T-helper 1 cell treated with Interleukin-12 subunit alpha and Interleukin-12 subunit beta and Interleukin-4 antibody, amounts not matched to agents 30 ng/mL and 1 ng/mL, for 36 hours (primary cell): ENCODE measurements at regions not wholly inside any gene's neighbourhood (a gene's known extent, or its start where the extent isn't known, plus 50 kb on each side); places are given as distances from the start of the nearest gene placed in this dataset.

Source experiments
- intact Hi-C: fragments of 100-400 bp; cut with micrococcal nuclease; formaldehyde crosslinking; loops from one replicate; pipeline ENCODE4 v1.15.1; 2024

GRCh38 chr1:84759756-84760155 is 69.5 kb upstream of the SSX2IP start:
- intact Hi-C loops = loop anchor here (10.0 kb wide), 1 partner anchor 455 kb away; the partner anchor contains the start of gene SAMD13

DNA sequence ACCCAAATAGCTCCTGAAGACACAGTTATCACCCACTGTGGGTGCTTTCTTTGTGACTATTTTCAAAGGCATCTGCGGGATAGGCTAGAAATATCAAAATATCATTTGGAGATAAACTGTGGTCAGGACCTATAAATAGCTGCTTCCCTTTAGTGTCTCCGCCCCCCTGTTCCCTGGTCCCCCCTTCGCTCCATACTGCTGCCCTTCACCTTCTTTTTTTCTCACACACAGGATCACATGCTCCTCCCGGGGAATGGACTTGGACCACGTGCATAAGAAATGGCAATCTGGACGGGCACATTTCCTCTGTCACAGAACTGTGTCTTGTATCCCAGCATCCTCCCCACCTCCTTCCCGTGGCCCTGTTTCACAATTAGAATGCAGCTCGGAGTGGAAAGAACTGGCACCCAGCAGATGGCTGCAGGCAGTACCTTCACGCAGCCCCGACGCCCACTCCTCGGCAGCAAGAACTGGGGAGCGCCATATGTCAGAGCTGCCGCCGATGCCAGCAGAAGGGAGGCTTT is 68.8 kb upstream of the SSX2IP start:
- intact Hi-C loops = loop anchor here (10.0 kb wide), 1 partner anchor 454 kb away; the partner anchor contains the start of gene SAMD13

- intact Hi-C loops = loop anchor here (10.0 kb wide), 1 partner anchor 454 kb away; the partner anchor contains the start of gene SAMD13
Measured at GRCh38 chr1:84758476-84758875, 68.2 kb upstream of the SSX2IP start.

GRCh38 chr1:84757301-84757700 is 67.0 kb upstream of the SSX2IP start:
- intact Hi-C loops = loop anchor here (10.0 kb wide), 1 partner anchor 452 kb away; the partner anchor contains the start of gene SAMD13

GRCh38 chr1:84756455-84757082 is 66.3 kb upstream of the SSX2IP start:
- intact Hi-C loops = loop anchor here (10.0 kb wide), 1 partner anchor 452 kb away; the partner anchor contains the start of gene SAMD13

GRCh38 chr1:84756001-84756400 is 65.7 kb upstream of the SSX2IP start:
- intact Hi-C loops = loop anchor here (10.0 kb wide), 1 partner anchor 451 kb away; the partner anchor contains the start of gene SAMD13

GRCh38 chr1:84755216-84755615 is 65.0 kb upstream of the SSX2IP start:
- intact Hi-C loops = loop anchor here (10.0 kb wide), 1 partner anchor 450 kb away; the partner anchor contains the start of gene SAMD13

DNA sequence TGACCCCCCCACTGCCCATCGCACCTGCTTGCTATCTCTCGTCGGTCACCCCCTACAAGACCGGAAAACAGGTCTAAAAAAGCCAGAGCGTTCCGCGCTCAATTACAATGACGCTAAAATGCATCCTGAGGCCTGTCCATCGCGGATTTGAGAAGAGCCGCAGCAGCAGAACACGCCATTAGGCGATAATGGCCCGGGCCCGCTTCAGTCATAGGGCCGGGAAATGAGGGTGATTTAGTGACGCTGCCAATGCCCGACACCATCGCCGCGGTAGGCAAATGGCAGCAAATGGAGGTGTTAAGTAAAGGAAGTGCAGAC is 64.1 kb upstream of the SSX2IP start:
- intact Hi-C loops = loop anchor here (5.0 to 10.0 kb wide), 2 partner anchors 87 to 450 kb away; partner anchors contain the start of gene SAMD13

DNA sequence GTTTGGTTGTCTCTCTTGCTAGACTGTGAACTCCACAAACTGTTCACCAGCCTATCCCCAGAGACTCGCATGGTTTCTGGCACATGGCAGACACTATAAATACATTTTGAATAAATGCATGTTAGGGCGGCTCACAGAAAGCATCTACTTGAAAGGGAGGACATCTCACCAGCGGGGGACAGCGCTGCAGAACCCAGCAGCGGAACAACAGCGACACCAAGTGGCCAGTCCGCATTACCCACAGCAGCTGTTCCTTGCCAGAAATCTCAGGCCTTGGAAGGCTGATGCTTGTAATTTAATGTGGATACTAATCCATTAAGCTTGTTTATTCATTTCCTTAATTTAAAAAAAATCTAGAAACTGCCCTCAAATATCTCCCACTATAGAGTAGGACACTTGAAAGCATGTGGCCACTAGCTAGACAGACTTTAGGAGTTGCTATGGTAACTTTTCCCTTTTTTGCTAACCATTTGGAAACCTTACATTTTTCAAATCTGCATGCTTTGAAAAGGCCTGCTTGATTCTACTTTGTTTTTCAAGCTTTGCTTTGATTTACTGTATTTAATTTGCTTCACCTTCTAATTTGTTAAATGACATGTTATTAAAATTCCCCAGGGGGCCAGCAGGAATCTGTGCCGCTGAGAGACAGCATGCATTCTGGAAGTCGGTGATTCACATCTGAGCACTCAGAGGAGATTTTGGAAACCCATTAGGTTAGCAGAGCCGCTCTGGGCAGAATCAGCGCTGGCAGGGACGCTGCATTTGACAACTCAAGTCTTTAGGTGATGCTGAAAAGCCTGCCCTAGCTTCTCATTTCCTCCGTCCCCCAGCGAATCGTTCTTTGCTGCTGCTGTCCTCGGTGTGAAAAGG is 63.5 kb upstream of the SSX2IP start:
- intact Hi-C loops = loop anchor here (1.0 to 10.0 kb wide), 11 partner anchors 60 to 848 kb away; partner anchors contain the start of genes GNG5, SAMD13 and SPATA1

- intact Hi-C loops = loop anchor here (2.0 to 10.0 kb wide), 3 partner anchors 19 to 445 kb away; partner anchors contain the start of gene SAMD13
Measured at GRCh38 chr1:84750110-84750730, 60.0 kb upstream of the SSX2IP start.

DNA sequence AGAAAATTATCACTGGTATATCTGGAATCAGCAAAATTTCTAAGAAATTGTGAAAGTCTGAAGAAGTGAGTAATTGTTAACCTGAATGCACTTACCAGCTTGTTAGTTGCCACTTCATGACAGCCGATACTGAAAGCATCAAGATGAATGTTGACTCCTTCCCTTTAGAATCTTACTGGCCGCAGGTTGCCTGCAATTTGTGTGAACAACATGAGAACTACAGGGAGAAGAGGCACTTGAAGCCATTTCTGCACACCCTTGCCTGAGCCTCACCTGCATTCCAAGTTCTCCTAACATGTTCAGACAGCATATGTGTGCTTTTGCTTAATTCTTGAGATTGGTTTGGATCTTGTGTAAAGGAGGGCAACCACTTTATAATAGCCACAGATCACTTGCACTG is 59.2 kb upstream of the SSX2IP start:
- intact Hi-C loops = no loop called here

- intact Hi-C loops = no loop called here
Measured at GRCh38 chr1:84748364-84748763, 58.1 kb upstream of the SSX2IP start.

DNA sequence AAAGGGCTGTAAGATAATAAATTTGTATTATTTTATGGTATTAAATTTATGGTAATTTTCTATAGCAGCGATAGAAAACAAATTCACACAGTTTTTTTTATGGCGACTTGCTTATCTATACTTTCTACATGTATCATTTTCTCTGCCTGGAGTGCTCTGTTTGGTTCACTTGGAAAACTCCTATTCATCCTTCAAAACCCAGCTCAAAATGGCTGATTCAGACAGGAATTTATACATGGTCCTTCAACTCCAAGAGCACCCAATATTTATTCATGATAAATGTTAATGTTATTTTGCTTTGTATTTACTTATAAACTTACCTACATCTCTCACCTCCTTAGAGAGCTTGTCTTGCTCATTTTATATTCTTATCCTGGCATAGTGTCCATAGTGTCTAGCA is 55.6 kb upstream of the SSX2IP start:
- intact Hi-C loops = no loop called here

DNA sequence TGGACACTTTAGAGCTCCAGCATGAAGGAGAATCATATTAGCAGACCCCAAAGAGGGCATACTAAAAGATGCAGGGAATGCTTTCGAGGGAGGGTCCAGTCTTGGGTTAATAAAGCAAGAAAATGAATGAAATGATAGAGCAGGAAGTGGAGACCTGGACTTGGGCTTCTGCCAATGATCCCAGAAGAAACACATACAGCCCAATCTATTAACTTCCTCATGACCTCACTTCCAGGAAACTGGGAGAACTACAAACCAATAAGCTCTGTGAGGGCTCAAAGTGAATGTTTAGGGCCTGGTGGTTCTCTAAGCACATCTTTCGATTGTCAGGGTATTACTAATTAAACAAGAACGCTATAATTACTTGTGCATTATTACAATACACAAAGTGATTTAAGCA is 53.6 kb upstream of the SSX2IP start:
- intact Hi-C loops = no loop called here

- intact Hi-C loops = no loop called here
Measured at GRCh38 chr1:84742653-84743052, 52.4 kb upstream of the SSX2IP start.

DNA sequence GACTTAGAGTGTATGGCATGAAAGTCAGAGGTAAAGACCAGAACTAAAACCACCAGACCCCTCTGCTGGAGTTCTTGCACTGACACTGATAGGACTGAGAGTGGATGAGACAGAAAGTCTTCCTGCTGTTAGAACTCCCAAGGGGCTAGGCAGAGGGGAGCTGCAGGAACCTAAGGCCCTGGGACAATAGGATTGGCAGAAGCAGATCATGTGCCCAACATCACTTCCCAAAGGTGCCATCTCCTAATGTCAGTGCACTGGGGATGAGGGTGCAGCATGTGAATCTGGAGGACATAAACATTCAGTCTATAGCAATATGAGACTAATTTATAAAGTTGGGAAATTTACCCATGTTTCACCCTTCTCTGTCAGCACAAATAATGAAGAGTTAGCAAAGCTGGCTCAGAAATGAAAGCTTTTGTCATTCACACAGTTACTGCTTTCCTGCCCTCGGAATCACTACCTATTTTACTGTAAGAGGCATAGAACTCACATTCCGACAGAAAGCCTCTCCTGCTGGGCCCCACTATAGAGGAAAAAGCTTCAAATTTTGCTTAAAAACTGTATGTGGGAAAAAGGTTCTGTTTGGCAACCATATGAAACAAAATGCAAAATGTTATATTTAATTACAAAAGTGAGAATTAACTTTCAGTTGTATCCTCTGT is 49.9 kb upstream of the SSX2IP start:
- intact Hi-C loops = no loop called here
